HL-60 (cell line): ENCODE measurements at regions not wholly inside any gene's neighbourhood (a gene's known extent, or its start where the extent isn't known, plus 50 kb on each side); places are given as distances from the start of the nearest gene placed in this dataset.

Experiments
- DNase-seq, 2 experiments: peaks; one replicate each; pipeline ENCODE4 v3.0.0-alpha.2; 2010 to 2020; ENCODE audit warnings: low read depth in 1 of 2, low spot score in 1 of 2
- H3K27ac ChIP-seq: fragments of 250-450 bp; sonication (Bioruptor Pico); replicated peaks from 2 replicates; pipeline ENCODE4 v1.5.1; 2020; ENCODE audit warnings: mild to moderate bottlenecking, moderate library complexity
- H3K27me3 ChIP-seq: fragments of 250-450 bp; sonication (Bioruptor Pico); 2 replicates; pipeline ENCODE4 v1.5.1; 2021; ENCODE audit warnings: mild to moderate bottlenecking, moderate library complexity; ENCODE audit not compliant: insufficient read depth, poor library complexity, severe bottlenecking
- H3K4me3 ChIP-seq: replicated peaks from 2 replicates; pipeline ENCODE4 v1.5.1; 2011; ENCODE audit warnings: mild to moderate bottlenecking, control low read depth, low read length; ENCODE audit not compliant: insufficient read depth
- CTCF ChIP-seq: IDR thresholded peaks from one replicate; pipeline ENCODE4 v1.5.1; 2011; ENCODE audit warnings: low read length, control low read depth, inconsistent platforms; ENCODE audit not compliant: insufficient read depth
- GABPA ChIP-seq: IDR thresholded peaks from 2 replicates; pipeline ENCODE4 v1.6.1; 2012; ENCODE audit warnings: low read depth
- POLR2AphosphoS5 ChIP-seq: IDR thresholded peaks from 2 replicates; pipeline ENCODE4 v1.6.1; 2012; ENCODE audit warnings: low read depth
- REST ChIP-seq: IDR thresholded peaks from 2 replicates; pipeline ENCODE4 v1.6.1; 2012; ENCODE audit warnings: low read depth; ENCODE audit not compliant: insufficient replicate concordance
- SPI1 ChIP-seq: IDR thresholded peaks from 2 replicates; pipeline ENCODE4 v1.6.1; 2012; ENCODE audit warnings: low read depth, mild to moderate bottlenecking, borderline replicate concordance

GRCh38 chr14:101109347-101109638, 205.8 kb upstream of the RTL1 start:
- Histone ChIP-seq H3K4me3 (no peak overlapping the region), H3K27ac (no peak overlapping the region), H3K27me3 (no peaks in the 10 kb centered on the region)
- DNase-seq = no peak
- TF ChIP-seq REST (no peak), POLR2AphosphoS5 (no peak), SPI1 (no peak), GABPA (no peak), CTCF (no peak)

- no peak for TF ChIP-seq SPI1
- no peak for TF ChIP-seq POLR2AphosphoS5
- no peak for TF ChIP-seq CTCF
- no peak for TF ChIP-seq REST
- TF ChIP-seq GABPA = no peak
- H3K27ac ChIP-seq = no peak overlapping the region
- H3K4me3 ChIP-seq = no peak overlapping the region
- no peaks in the 10 kb centered on the region for H3K27me3 ChIP-seq
- DNase-seq = no peak
These were observed 206.6 kb upstream of the RTL1 start for GRCh38 chr14:101109981-101110728.

GRCh38 chr14:101110729-101111619, 207.5 kb upstream of the RTL1 start:
- no peak for DNase-seq
- no peaks in the 10 kb centered on the region for H3K27me3 ChIP-seq
- TF ChIP-seq REST = no peak
- no peak for TF ChIP-seq CTCF
- no peak for TF ChIP-seq GABPA
- no peak for TF ChIP-seq POLR2AphosphoS5
- no peak for TF ChIP-seq SPI1

More at GRCh38 chr14:101110729-101111619, 207.5 kb upstream of the RTL1 start:
- Histone ChIP-seq H3K4me3 (no peak overlapping the region), H3K27ac (no peak overlapping the region)
